HEK293T (cell line): ENCODE measurements at regions not wholly inside any gene's neighbourhood (a gene's known extent, or its start where the extent isn't known, plus 50 kb on each side); places are given as distances from the start of the nearest gene placed in this dataset.

Experiments
- CTCF ChIA-PET: fragments of 350-600 bp; formaldehyde crosslinking; extraction: SDS; loops from one replicate; lab custom pipeline; 2021; ENCODE audit warnings: antibody characterized with exemption, inconsistent platforms; lab: Yijun Ruan, JAX
- POLR2A ChIA-PET: fragments of 350-600 bp; formaldehyde crosslinking; extraction: SDS; loops from one replicate; lab custom pipeline; 2020; ENCODE audit warnings: antibody characterized with exemption, inconsistent platforms; lab: Yijun Ruan, JAX
- DNase-seq: peaks from one replicate; pipeline ENCODE4 v3.0.0; 2012; ENCODE audit warnings: mixed read lengths; ENCODE audit errors: extremely low spot score
- ARNT ChIP-seq: fragments of 450-650 bp; IDR thresholded peaks from 2 replicates; pipeline ENCODE4 v1.6.1; 2017; ENCODE audit warnings: mild to moderate bottlenecking
- BHLHE40 ChIP-seq: fragments of 450-650 bp; IDR thresholded peaks from 2 replicates; pipeline ENCODE4 v1.6.1; 2016; ENCODE audit warnings: mild to moderate bottlenecking, moderate library complexity, borderline replicate concordance
- CTBP1 ChIP-seq: fragments of 450-650 bp; IDR thresholded peaks from 2 replicates; pipeline ENCODE4 v1.6.1; 2016; ENCODE audit warnings: borderline replicate concordance
- ELF4 ChIP-seq: fragments of 450-650 bp; IDR thresholded peaks from 2 replicates; pipeline ENCODE4 v1.6.1; 2017; ENCODE audit warnings: antibody characterized with exemption
- FOXA1 ChIP-seq: fragments of 450-650 bp; IDR thresholded peaks from 2 replicates; pipeline ENCODE4 v1.6.1; 2016; ENCODE audit warnings: mild to moderate bottlenecking
- FOXK2 ChIP-seq: fragments of 450-650 bp; IDR thresholded peaks from 2 replicates; pipeline ENCODE4 v1.6.1; 2016; ENCODE audit warnings: mild to moderate bottlenecking
- FOXM1 ChIP-seq: fragments of 450-650 bp; IDR thresholded peaks from 2 replicates; pipeline ENCODE4 v1.6.1; 2017; ENCODE audit warnings: mild to moderate bottlenecking, borderline replicate concordance
- HDGF ChIP-seq: fragments of 450-650 bp; IDR thresholded peaks from 2 replicates; pipeline ENCODE4 v1.6.1; 2017; ENCODE audit warnings: antibody characterized with exemption, borderline replicate concordance
- L3MBTL2 ChIP-seq: fragments of 450-650 bp; conservative IDR thresholded peaks from 2 replicates; pipeline ENCODE4 v1.6.1; 2016; ENCODE audit warnings: mild to moderate bottlenecking
- LEF1 ChIP-seq: fragments of 450-650 bp; IDR thresholded peaks from 2 replicates; pipeline ENCODE4 v1.6.1; 2017; ENCODE audit warnings: mild to moderate bottlenecking, borderline replicate concordance
- NFRKB ChIP-seq: fragments of 450-650 bp; IDR thresholded peaks from 2 replicates; pipeline ENCODE4 v1.6.1; 2016; ENCODE audit warnings: mild to moderate bottlenecking, moderate library complexity
- SP1 ChIP-seq: fragments of 450-650 bp; IDR thresholded peaks from 2 replicates; pipeline ENCODE4 v1.6.1; 2017
- SUZ12 ChIP-seq: fragments of 450-650 bp; IDR thresholded peaks from 2 replicates; pipeline ENCODE4 v1.6.1; 2016; ENCODE audit warnings: mild to moderate bottlenecking
- TARDBP ChIP-seq: fragments of 450-650 bp; IDR thresholded peaks from 2 replicates; pipeline ENCODE4 v1.6.1; 2016
- ZNF384 ChIP-seq: fragments of 450-650 bp; IDR thresholded peaks from 2 replicates; pipeline ENCODE4 v1.6.1; 2016
- TF ChIP-seq, protein P1 (sequence below): fragments of 450-650 bp; IDR thresholded peaks from 2 replicates; pipeline ENCODE4 v1.6.1; 2016

DNA sequence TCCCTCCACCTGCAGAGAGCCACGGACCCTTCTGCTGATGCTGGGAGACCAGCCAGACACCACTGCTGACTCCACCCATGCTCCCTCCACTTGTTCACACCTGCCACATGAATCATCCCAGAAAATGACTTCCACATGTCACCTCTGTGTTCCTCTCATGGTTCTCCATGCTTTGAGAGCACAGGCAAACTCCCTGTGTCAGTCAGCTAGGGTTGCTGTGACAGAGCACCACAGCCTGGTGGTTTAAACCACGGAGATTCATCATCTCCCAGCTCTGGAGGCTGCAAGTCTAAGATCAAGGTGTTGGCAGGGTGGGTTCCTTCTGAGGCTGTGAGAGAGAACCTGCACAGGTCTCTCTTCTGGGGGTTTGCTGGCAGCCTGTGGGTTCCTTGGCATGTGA, 381.4 kb downstream of the GADD45G start:
- no peak for DNase-seq
- POLR2A ChIA-PET: no interaction called here
- CTCF ChIA-PET: no interaction called here
- TF ChIP-seq L3MBTL2 (no peak), TARDBP (no peak), SP1 (no peak), ELF4 (no peak), HDGF (no peak), FOXA1 (no peak), LEF1 (no peak), SUZ12 (no peak)

DNA sequence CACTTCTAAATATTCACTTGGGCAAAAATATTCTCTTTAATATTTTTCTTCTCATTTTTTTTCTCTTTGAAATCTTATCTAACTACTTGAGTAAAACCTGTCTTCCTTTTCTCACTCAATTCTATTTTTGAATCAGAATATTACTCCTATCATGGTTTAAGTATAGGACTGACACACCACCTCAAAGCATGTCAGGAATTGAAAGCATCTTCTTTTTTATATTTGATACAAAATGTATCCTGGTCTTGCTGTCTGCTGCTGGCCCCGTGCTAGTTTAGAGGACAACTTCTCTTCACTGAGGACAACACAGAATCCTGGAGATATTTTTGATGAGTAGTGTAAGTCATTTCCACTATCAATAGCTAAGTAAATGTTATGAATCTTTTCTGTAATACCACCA, 383.6 kb downstream of the GADD45G start:
- no peak for DNase-seq
- ChIA-PET CTCF (interaction anchor here (0.9 kb wide), 1 partner anchor 11 kb away, joined by 3 read pairs; no protein-coding TSS in a partner anchor), POLR2A (no interaction called here)
- TF ChIP-seq ARNT (no peak), BHLHE40 (no peak), SUZ12 (no peak), ZNF384 (no peak), LEF1 (no peak), TARDBP (no peak), L3MBTL2 (no peak), FOXM1 (no peak), CTBP1 (no peak), FOXK2 (no peak), FOXA1 (no peak)
- TF ChIP-seq, protein P1, sequence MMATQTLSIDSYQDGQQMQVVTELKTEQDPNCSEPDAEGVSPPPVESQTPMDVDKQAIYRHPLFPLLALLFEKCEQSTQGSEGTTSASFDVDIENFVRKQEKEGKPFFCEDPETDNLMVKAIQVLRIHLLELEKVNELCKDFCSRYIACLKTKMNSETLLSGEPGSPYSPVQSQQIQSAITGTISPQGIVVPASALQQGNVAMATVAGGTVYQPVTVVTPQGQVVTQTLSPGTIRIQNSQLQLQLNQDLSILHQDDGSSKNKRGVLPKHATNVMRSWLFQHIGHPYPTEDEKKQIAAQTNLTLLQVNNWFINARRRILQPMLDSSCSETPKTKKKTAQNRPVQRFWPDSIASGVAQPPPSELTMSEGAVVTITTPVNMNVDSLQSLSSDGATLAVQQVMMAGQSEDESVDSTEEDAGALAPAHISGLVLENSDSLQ: no peak

DNA sequence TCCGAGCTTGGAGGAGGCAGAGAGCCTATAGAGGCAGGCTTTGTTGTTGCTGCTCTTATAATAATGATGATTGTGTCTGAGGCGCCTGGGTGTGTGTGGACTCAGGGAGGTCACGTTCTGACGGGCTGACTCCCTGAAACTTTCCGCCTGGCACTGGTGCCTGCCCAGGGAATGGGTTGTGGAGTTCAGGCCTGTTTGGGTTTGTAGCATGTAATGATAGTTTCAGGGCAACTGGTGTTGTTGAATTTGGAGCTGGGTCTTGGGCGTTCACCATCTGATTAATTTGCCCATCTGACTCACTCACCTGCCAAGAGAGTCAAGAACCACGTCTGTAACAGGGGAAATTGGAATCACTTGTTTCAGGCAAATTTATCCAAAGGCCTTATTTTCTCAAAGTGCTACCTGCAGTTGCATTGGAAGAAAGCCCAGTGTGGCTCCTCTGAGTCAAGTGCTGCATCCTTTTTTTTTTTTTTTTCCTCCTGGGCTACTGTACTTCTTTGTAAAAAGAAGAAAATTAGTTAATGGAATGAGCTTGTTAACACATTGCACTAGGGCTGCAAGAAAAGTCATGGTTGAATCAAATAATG, 386.5 kb downstream of the GADD45G start:
- ChIA-PET CTCF (no interaction called here), POLR2A (no interaction called here)
- no peak for DNase-seq
- TF ChIP-seq FOXA1 (no peak), HDGF (no peak), CTBP1 (no peak), ELF4 (no peak), SP1 (no peak), NFRKB (no peak), SUZ12 (no peak), L3MBTL2 (no peak), FOXK2 (no peak)

DNA sequence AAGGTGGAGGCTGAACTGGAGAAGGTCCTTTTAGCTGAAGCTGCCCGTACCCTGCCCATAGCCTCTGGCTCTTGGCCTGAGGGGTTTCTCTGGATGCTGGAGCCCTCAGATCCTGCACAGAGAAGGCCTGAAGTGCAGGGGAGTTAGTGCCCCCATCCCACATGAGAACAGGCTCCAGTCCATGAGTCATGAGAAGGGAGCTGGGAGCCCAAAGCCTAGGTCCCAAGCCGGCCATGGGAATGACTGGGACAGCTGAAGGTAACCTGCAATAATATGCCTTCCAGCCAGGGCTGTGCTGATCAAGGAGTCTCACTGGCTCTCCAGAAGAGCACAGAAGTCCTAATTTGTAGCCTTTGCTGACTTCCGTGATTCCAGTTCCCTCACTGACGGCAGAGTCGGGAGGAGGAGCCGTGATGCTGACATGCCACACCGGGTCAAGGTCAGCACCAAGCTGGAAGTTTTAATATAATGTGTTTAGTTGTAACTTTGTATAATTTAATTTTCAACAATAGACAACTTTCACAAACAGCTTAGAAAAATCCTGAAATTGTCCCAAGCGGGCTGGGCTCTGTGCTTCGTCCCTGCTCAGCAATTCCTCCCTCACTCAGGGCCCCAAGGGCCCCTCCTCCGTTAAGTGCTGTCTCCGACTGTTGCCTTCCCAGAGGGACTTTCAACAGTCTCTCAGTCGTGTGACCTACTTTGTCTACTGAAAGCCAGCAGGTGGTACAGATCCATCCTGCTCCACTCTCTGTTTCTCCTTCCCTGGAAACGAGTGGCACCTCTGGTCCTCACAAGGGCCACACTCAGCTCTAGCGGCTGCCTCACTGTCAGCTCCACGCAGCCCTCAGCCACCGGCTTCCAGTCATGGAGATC, 387.8 kb downstream of the GADD45G start:
- CTCF ChIA-PET: interaction anchor here (0.6 to 0.7 kb wide), 2 partner anchors 8 to 56 kb away, joined by 3 read pairs; no protein-coding TSS in a partner anchor
- TF ChIP-seq CTBP1 (no peak), BHLHE40 (no peak), L3MBTL2 (no peak), ARNT (no peak)
- TF ChIP-seq, protein P1: no peak
- POLR2A ChIA-PET: no interaction called here
- DNase-seq: no peak

DNA sequence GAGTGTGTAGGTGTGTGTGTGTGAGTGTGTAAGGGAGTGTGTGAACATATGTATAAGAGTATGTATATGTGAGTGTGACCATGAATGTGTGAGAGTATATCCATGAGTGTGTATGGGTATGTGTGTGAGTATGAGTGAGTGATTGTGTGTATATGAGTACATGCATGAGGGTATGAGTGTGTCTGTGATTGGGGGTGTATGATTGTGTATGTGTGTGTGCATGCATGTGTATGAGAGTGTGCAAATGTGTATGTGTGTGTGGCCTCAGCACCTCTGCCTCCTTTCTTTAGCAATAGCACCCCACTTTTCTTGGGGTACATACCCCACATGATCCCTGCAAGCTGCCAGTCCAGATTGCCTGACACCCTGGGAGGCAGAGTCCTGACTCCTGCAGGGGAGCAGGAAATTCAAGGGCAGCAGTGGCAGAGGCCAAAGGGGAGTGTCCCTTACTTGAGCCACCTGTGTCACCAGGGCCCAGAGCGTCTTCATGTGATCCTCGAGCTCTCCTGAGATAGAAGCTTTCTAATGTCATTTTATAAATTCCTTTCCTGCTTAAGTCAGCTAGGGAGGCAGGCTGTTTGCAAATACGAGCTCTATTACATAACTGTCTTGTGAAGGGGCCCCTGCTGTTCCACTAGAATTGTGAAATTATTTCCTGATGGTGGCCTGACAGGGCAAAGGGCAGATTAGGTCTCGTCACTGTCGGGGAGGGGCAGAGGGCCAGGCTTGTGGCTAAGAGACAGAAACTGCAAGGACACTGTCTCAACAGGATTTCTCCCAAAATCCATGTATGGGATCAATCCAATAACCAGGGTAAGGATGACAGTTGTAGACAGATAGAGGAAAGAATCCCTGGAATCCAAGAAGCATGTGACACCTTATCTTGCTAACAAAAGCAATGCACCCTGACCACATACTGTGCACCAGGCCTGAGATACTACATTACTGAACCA, 389.1 kb downstream of the GADD45G start:
- POLR2A ChIA-PET: no interaction called here
- CTCF ChIA-PET: no interaction called here

More for the DNA sequence above, 389.1 kb downstream of the GADD45G start:
- no peak for DNase-seq
- no peak for TF ChIP-seq HDGF
- TF ChIP-seq TARDBP: no peak
- no peak for TF ChIP-seq FOXM1
- TF ChIP-seq FOXA1: no peak
- no peak for TF ChIP-seq SP1
- no peak for TF ChIP-seq FOXK2
- TF ChIP-seq LEF1: no peak
- no peak for TF ChIP-seq BHLHE40
- no peak for TF ChIP-seq SUZ12
- no peak for TF ChIP-seq NFRKB
- TF ChIP-seq ZNF384: no peak
- no peak for TF ChIP-seq ELF4
- TF ChIP-seq CTBP1: no peak
- TF ChIP-seq, protein P1: no peak
- TF ChIP-seq ARNT: no peak
- TF ChIP-seq L3MBTL2: no peak
